ENCODE measurements at regions not wholly inside any gene's neighbourhood (a gene's known extent, or its start where the extent isn't known, plus 50 kb on each side); places are given as distances from the start of the nearest gene placed in this dataset.

DNA sequence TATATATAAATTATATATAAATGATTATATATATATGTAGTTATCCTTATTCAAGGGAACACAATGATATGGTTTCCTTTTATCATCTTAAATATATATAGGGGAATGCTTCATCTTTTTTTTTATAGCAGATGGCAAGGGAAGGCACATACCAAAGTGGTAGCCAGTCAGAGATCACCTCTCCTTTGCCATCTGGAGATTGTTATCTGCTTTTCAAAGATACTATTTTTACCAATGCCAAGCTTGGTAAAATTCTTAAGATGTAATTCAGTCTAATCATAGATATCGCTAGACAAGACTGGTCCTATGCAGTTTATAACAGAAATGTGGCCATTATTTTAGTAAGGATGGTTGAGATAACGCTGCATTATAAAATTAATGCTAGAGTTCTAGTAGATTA is 64.7 kb upstream of the DSEL start:
- no peak for ATAC-seq (replicated peaks)
- H3K9me3 Mint-ChIP-seq, result peaks cover 5 to 6% of the 10 kb centered on the region in 2 donors
- H3K27me3 Mint-ChIP-seq, result no peaks in the 10 kb centered on the region

GRCh38 chr18:67577386-67577785 is 60.9 kb upstream of the DSEL start:
- ATAC-seq (replicated peaks), result no peak

More for the DNA sequence above, 64.7 kb upstream of the DSEL start:
- no peak for DNase-seq
- H3K36me3 Mint-ChIP-seq, result no peaks in the 10 kb centered on the region
- H3K4me3 Mint-ChIP-seq, result no peak overlapping the region
- no peak overlapping the region for H3K27ac Mint-ChIP-seq
- H3K4me1 Mint-ChIP-seq, result no peaks in the 10 kb centered on the region

DNA sequence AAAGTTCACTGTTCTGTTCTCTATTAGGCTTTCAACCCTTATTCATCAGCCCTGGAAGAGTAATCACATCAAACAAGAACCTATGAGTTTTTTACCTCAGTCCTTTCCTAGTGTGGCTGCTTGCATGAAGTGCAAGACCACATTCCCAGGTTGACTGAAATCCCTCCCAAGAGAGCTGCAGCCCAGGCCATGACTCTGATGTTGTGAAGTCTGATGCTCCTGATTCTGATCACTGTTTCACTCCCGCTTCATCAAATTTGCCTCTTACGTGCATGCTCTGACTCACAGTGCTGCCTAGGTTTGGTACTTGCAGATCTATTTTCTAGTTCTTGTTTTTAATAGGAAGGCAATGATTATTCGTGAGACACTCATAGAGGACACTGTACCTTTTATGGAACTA is 58.2 kb upstream of the DSEL start:
- H3K4me1 Mint-ChIP-seq, result no peaks in the 10 kb centered on the region
- ATAC-seq (replicated peaks), result peak; percentile 36 to 70
- peak overlapping the region; percentile 70 for H3K27ac Mint-ChIP-seq
- no peaks in the 10 kb centered on the region for H3K9me3 Mint-ChIP-seq
- no peaks in the 10 kb centered on the region for H3K36me3 Mint-ChIP-seq
- H3K27me3 Mint-ChIP-seq, result peaks cover 0 to 3% of the 10 kb centered on the region in 2 donors
- no peak overlapping the region for H3K4me3 Mint-ChIP-seq
- no peak for DNase-seq

More at GRCh38 chr18:67577386-67577785, 60.9 kb upstream of the DSEL start:
- no peaks in the 10 kb centered on the region for H3K27me3 Mint-ChIP-seq
- no peaks in the 10 kb centered on the region for H3K9me3 Mint-ChIP-seq
- no peak overlapping the region for H3K4me3 Mint-ChIP-seq
- H3K36me3 Mint-ChIP-seq, result no peaks in the 10 kb centered on the region
- no peak for DNase-seq
- H3K4me1 Mint-ChIP-seq, result no peaks in the 10 kb centered on the region
- no peak overlapping the region for H3K27ac Mint-ChIP-seq

DNA sequence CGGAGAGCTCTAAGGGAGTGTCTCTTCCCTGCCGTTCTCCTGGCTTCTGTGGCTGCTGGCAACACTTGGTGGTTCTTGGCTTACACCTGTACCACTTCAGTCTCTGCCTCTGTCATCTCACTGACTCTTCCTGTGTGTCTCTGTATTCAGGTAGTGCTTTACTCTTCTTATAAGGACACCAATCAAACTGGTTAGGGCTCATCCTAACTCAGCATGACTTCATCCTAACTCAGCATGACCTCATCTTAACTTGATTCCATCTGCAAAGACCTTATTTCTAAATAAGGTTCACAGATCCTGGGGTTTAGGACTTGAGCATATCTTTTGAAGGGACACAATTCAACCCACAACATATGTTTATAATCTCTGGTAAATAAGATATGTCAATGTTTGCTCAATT is 51.6 kb upstream of the DSEL start:
- no peak for ATAC-seq (replicated peaks)
- Mint-ChIP-seq H3K27me3 (peaks cover 0 to 3% of the 10 kb centered on the region in 2 donors), H3K4me3 (no peak overlapping the region), H3K36me3 (no peaks in the 10 kb centered on the region), H3K4me1 (no peaks in the 10 kb centered on the region), H3K9me3 (no peaks in the 10 kb centered on the region), H3K27ac (no peak overlapping the region)
- no peak for DNase-seq
